ENCODE measurements at regions not wholly inside any gene's neighbourhood (a gene's known extent, or its start where the extent isn't known, plus 50 kb on each side); places are given as distances from the start of the nearest gene placed in this dataset.

DNA sequence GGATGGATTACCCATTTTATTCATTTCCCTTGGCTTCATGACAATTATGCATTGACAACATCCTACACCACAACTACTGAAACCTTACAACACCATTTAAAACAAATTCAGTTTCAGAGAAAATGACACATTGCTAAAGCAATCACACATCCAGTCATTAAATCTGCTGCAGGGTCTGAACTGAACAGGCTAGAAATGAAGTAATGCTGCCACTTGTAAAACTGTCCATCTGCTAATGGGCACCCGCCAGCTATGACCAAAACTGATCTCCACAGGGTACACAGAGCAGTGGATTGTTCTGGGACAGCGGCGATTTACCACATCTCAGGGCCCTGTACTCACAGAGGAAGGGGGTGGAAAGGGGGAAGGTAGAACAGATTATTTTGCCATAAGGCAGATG lies 172.9 kb upstream of the FBXL4 start:
- TF ChIP-seq MXI1 (conservative IDR thresholded peaks at IDR 0.05; ENCODE audit: poor library complexity, severe bottlenecking) (no peak), SMC3 (conservative IDR thresholded peaks at IDR 0.05; ENCODE audit: poor library complexity) (no peak), CTCF (IDR thresholded peaks at IDR 0.05; ENCODE audit: poor library complexity, severe bottlenecking) (no peak), TAF1 (IDR thresholded peaks at IDR 0.05; ENCODE audit: low read depth) (no peak), EP300 (conservative IDR thresholded peaks at IDR 0.05; ENCODE audit: poor library complexity, severe bottlenecking) (no peak), EZH2 (IDR thresholded peaks at IDR 0.05; ENCODE audit: borderline replicate concordance, insufficient read depth, low read length, poor library complexity, severe bottlenecking) (no peak), POLR2AphosphoS5 (IDR thresholded peaks at IDR 0.05) (no peak), RAD21 (conservative IDR thresholded peaks at IDR 0.05) (no peak)
- TF ChIP-seq, protein P1, sequence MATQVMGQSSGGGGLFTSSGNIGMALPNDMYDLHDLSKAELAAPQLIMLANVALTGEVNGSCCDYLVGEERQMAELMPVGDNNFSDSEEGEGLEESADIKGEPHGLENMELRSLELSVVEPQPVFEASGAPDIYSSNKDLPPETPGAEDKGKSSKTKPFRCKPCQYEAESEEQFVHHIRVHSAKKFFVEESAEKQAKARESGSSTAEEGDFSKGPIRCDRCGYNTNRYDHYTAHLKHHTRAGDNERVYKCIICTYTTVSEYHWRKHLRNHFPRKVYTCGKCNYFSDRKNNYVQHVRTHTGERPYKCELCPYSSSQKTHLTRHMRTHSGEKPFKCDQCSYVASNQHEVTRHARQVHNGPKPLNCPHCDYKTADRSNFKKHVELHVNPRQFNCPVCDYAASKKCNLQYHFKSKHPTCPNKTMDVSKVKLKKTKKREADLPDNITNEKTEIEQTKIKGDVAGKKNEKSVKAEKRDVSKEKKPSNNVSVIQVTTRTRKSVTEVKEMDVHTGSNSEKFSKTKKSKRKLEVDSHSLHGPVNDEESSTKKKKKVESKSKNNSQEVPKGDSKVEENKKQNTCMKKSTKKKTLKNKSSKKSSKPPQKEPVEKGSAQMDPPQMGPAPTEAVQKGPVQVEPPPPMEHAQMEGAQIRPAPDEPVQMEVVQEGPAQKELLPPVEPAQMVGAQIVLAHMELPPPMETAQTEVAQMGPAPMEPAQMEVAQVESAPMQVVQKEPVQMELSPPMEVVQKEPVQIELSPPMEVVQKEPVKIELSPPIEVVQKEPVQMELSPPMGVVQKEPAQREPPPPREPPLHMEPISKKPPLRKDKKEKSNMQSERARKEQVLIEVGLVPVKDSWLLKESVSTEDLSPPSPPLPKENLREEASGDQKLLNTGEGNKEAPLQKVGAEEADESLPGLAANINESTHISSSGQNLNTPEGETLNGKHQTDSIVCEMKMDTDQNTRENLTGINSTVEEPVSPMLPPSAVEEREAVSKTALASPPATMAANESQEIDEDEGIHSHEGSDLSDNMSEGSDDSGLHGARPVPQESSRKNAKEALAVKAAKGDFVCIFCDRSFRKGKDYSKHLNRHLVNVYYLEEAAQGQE (IDR thresholded peaks at IDR 0.05; ENCODE audit: borderline replicate concordance), result no peak
- no peak overlapping the region for H3K27ac ChIP-seq (ENCODE audit: low read length)
- H3K9me2 ChIP-seq (ENCODE audit: insufficient read depth, low read length), result no peaks in the 10 kb centered on the region
- H3K79me2 ChIP-seq (replicated peaks; ENCODE audit: insufficient read depth, low read length), result no peaks in the 10 kb centered on the region
- no peaks in the 10 kb centered on the region for H3F3A ChIP-seq (ENCODE audit: insufficient read depth, low read length, poor library complexity, severe bottlenecking)
- no peaks in the 10 kb centered on the region for H3K36me3 ChIP-seq (ENCODE audit: insufficient read depth, low read length)
- no peaks in the 10 kb centered on the region for H3K27me3 ChIP-seq (ENCODE audit: insufficient read depth, low read depth, low read length)
- H3K4me2 ChIP-seq (ENCODE audit: low read length), result no peak overlapping the region
- no peaks in the 10 kb centered on the region for H4K20me1 ChIP-seq (ENCODE audit: insufficient read depth)
- no peak overlapping the region for H3K9ac ChIP-seq (ENCODE audit: low read length)
- H3K9me3 ChIP-seq (ENCODE audit: low read length), result no peaks in the 10 kb centered on the region
- no peak overlapping the region for H2AFZ ChIP-seq (ENCODE audit: low read depth, low read length)
- H3K4me3 ChIP-seq (ENCODE audit: low read length), result no peak overlapping the region

DNA sequence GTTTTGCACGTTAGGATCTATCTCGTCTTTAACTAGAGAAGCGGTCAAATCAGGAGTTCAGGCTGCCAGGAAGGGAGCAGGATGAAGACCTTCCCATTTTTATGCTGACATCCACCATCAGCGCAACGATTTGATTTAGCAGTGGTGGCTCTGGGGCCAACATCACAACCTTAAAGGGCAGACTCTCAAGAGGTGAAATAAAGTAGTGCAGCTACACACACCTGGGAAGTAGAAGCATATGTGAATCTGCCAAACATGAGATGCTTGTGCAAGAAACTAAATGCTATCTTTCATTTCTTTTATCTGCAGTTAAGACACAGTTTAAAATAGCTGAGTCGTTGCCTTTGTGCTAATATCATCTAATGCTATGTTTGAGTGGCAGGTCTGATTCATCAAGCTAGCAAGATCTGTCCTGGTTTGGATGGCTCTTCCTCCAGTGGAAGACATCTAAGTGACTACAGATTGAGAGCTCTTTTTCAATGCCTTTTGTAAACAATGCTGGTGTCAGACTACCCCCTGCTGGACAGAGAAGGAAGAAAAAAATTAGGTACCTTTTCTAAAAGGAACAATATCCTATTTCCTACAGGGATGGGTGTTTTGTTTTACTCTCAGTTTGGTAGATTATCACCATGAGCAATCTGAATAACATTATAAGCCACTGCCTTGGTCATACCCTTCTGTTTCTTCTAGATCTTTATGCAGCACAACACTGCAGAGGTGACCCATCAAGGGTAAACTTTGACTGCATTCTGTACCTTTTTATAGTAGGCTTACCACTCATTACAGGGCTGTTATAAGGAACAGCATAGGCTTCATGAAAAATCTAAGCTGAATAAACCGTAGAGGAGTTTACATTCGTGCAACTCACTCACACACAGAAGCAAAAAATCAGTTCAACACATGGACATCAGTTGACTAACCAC lies 171.6 kb upstream of the FBXL4 start:
- Histone ChIP-seq H4K20me1 (ENCODE audit: insufficient read depth) (no peaks in the 10 kb centered on the region), H3K27ac (ENCODE audit: low read length) (peak overlapping the region; percentile 48), H3K27me3 (ENCODE audit: insufficient read depth, low read depth, low read length) (no peaks in the 10 kb centered on the region), H3F3A (ENCODE audit: insufficient read depth, low read length, poor library complexity, severe bottlenecking) (no peaks in the 10 kb centered on the region), H3K9me3 (ENCODE audit: low read length) (no peaks in the 10 kb centered on the region), H3K4me2 (ENCODE audit: low read length) (peak overlapping the region; percentile 55), H3K9me2 (ENCODE audit: insufficient read depth, low read length) (no peaks in the 10 kb centered on the region), H3K36me3 (ENCODE audit: insufficient read depth, low read length) (no peaks in the 10 kb centered on the region), H3K9ac (ENCODE audit: low read length) (no peak overlapping the region), H3K4me3 (ENCODE audit: low read length) (peak overlapping the region; percentile 13), H3K79me2 (replicated peaks; ENCODE audit: insufficient read depth, low read length) (no peaks in the 10 kb centered on the region), H2AFZ (ENCODE audit: low read depth, low read length) (no peak overlapping the region)
- peak; percentile 86 for TF ChIP-seq SMC3 (conservative IDR thresholded peaks at IDR 0.05; ENCODE audit: poor library complexity)
- TF ChIP-seq MXI1 (conservative IDR thresholded peaks at IDR 0.05; ENCODE audit: poor library complexity, severe bottlenecking), result no peak
- TF ChIP-seq, protein P1 (IDR thresholded peaks at IDR 0.05; ENCODE audit: borderline replicate concordance), result no peak
- no peak for TF ChIP-seq TAF1 (IDR thresholded peaks at IDR 0.05; ENCODE audit: low read depth)
- peak; percentile 90 for TF ChIP-seq CTCF (IDR thresholded peaks at IDR 0.05; ENCODE audit: poor library complexity, severe bottlenecking)
- TF ChIP-seq POLR2AphosphoS5 (IDR thresholded peaks at IDR 0.05), result peak; percentile 50
- TF ChIP-seq RAD21 (conservative IDR thresholded peaks at IDR 0.05), result peak; percentile 94
- TF ChIP-seq EZH2 (IDR thresholded peaks at IDR 0.05; ENCODE audit: borderline replicate concordance, insufficient read depth, low read length, poor library complexity, severe bottlenecking), result no peak
- peak; percentile 85 for TF ChIP-seq EP300 (conservative IDR thresholded peaks at IDR 0.05; ENCODE audit: poor library complexity, severe bottlenecking)
